Activated CD8-positive, alpha-beta memory T cell treated with anti-CD3 and anti-CD28 coated beads for 48 hours (primary cell): ENCODE measurements at regions not wholly inside any gene's neighbourhood (a gene's known extent, or its start where the extent isn't known, plus 50 kb on each side); places are given as distances from the start of the nearest gene placed in this dataset.
"Not testable (repeated sequence)": the region's sequence is repeated elsewhere in the genome, so short reads cannot be mapped to it uniquely, and the experiment has no call there.

ENCODE experiments used
- DNase-seq, 3 experiments: peaks; one replicate each; pipeline ENCODE4 v3.0.0-alpha.2; 2020; ENCODE audit warnings: low read depth in 2 of 3, low spot score in 2 of 3

DNA sequence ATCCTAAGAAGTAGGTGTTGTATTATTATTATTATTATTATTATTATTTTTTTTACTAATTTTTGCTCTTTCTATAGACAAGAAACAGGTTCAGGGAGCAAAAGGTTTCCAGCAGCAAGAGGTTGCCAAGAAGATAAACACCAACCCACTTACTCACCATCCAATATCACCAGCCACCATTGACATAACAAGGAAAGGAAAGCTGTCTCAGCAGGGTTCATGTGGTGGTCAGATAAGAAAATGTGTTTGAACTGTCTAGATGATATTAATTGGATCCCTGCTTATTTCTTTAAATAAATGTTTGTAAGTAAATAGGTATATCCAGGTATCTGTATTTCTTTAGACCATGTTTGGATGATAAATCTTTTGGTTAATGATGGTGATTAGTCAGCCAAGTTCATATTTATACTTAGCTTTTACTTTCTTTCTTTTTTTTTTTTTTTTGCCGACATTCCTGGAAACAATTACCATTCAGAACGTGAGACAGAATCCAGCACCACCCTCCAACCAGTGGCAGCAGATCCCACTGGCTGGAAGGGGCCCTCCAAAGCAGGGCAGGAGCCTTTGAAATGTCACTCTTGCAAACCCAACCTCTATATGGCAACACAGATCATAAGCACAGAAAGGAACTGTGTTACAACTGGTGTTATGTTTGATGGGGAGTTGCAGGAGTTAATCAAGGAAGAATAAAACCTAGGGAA is 139.2 kb upstream of the ECI2 start:
- no peak for DNase-seq

DNA sequence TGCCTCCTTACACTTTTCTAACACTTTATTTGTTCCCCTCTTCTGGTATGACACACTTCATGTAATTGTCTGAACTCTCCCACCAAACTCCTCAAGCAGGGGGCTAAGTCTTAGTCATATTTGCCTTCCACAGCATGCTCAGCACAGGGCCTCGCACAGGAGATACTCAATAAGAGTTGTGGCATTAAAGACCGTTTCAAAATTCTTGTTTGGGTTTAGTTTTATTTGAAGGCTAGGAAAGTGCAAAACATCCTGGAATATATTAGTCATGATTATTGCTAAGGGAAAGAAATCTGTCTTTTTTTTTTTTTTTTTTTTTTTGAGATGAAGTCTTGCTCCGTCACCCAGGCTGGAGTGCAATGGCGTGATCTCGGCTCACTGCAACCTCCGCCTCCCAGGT is 137.6 kb upstream of the ECI2 start:
- no peak for DNase-seq

DNA sequence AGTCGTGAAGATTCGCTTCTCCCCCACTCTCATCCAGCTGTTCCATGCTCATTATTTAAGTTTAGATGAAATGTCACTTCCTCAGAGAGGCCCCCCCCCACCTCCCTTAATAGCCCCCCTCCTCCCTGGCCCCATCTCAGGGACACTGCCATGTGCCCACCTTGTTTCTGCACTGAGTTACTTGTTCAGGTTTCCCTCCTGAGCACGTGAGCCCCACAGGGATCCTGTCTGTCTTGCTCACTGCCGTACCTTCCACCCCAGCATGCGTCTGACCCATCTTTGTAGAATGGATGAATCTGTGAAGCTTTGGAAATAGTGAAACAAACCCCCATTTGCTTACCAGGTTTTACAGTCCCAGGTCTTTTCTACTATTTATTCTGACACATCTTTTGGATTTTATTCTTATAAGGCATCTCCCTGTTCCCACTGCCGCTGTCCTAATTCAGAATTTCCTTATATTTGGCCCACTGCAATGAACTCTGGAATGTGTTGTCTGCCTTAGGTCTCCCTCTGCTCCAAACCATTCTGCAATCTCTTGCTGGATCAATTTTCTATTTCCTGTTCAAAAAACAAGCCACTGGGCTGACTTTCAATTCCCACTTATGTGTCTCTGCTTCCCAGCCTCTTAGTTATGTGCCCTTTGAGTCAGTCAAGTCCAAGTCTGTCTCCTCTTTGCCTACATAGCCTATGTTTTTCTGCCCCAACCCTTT is 136.5 kb upstream of the ECI2 start:
- DNase-seq, result no peak

DNA sequence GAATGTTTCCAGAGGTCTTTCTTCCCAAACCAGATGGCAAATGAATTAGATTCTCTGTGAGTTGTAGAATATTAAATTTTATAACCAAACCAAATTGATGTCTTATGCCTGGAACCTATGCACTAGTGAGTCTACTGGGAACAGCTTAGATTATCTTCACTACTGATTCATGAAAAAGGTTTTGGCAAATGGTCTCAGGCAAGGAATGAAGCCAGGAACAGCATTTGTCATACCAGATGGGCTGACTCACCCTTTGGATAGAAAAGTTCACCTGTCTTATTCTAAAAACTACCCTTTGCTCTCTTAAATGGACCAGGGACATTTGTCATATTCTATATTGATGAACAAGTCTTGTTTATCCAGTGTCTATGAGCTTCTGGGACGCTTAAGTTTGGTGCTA is 135.4 kb upstream of the ECI2 start:
- DNase-seq, result no peak

DNA sequence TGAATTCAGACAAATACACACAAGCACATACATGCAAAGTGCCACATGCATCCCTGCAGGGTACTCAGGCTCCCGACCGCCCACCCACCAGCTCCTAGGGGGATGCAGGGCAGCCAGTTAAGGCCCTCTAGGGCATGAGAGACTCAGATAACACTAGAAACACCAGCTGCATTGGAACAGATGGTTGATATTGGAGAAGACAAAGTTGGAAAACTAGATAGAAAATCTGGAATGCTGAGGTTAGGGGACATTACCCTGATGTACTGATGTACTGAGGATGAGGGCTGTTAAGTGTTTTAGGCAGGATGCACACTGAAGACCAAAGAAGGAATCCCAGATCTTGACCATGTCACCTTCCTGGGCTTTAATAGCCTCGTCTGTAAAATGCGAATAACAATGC is 134.6 kb upstream of the ECI2 start:
- DNase-seq, result no peak

DNA sequence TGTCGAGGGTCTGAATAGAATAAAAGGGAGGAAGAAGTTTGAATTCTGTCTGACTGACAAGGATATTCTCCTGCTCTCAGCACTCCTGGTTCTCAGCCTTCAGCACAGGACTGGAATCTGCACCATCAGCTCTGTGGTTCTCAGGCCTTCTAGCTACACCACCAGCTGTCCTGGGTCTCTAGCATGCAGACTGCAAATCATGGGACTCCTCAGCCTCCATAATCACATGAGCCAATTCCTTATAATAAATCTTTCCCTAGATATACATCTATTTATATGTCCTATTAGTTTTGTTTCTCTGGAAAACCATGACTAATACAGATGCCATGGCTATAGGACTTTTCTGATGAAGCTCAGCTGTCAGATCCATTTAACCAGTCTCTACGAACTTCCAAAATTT is 132.8 kb upstream of the ECI2 start:
- no peak for DNase-seq

DNA sequence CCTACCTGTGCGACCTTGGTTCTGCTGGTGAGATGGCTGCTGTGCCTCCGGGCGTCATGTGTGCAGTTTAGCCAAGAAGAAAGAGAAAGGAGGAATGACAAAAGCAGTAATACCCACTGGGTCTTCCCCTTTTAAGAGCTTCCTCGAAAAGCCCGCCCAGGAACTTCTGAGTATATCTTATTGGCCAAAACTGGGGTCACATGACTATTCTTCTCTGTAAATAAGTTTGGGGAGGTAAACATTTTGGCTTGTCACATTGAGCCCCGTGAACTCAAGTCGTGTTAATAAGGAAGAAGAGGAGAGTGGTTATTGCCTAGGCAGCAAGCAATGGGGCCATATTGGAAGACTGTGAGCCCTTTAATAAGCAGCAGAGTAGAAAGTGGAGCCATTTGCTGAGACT is 130.4 kb upstream of the ECI2 start:
- DNase-seq, result no peak

DNA sequence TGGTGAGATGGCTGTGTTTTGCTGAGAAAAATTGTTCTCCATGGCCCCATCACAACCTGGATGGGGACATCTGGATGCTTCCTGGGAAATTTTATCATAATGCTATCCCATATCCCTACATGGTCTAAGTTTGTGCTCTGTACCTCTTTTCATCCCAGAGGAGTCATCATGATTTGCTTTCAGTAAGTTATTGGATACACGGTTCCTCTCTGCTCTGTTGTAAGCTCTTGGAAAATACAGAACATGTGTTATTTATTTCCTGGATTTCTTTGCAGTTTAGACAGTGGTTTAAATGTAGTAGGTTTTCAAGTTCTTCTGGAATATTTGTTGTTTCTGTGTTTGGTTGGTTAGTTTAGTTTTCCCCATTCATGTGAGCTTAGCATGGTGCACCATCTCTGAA is 129.2 kb upstream of the ECI2 start:
- no peak for DNase-seq

DNA sequence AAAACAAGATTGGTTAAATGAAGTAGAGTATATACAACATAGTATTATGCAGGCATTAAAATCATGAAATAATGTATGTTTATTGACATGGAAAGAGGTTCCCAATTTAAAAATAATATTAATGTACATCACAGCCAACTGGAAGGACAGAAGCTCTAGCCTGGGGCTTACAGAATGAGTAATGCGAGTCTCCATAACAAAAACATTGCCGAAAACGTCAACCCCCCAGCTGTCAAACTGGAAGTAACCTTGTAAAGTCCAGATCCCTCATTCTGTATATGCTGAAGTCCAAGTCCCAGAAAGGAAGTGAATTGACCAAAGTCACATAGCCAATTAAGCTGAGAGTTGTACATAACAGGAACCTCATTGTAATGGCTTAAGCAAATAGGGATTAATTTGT is 128.7 kb upstream of the ECI2 start:
- no peak for DNase-seq

DNA sequence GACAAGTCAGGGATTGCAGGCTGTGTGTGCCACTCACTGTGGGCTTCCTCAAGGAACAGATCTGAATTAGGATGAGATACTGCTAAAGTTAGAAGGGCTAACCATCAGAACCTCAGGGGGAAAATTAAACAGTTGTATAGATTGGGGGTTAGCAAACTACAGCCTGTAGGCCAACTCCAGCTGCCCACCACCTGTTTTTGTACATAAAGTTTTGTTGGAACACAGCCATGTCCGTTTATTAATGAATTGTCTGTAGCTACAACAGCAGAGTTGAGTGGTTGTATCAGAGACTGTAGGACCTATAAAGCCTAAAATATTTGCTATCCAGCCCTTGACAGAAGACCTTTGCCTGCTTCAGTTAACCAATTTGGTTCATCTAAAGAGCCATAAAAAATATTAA is 127.2 kb upstream of the ECI2 start:
- DNase-seq, result no peak

DNA sequence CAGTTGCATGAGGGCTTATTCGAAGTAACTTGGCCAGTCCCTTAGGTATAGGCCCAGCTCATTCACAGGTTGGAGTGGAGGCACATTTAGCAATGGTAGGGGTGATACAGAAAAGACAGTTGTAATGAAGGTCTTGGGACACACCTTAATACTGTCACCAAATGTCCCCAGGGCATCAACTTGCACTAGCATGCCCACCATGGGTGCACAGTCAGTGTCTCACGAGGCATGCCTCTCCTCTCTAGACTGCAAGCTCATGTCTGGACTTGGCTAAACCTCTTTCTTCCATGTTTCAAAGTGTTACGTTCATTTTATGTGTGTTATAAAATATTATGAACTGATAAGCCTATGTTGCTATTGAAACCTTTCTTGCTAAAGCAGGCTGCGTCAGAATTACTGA is 124.0 kb upstream of the ECI2 start:
- DNase-seq, result no peak

DNA sequence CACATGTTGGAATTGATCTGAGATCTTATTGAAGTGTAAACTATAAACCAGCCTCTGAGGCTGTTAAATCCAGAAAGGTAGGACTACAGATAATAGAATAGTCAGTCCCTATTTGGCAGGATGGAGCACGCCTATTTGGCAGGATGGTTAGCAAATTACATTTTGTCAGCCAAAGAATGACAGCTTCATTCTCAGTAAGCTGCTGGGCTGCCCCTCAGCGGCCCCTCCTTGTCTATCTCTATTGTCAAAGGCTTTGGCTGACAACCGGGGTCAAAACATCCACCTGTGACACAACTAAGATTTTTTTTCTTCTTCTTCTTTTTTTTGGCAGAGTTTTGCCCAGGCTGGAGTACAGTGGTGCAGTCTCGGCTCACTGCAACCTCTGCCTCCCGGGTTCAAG is 123.4 kb upstream of the ECI2 start:
- no peak for DNase-seq

DNA sequence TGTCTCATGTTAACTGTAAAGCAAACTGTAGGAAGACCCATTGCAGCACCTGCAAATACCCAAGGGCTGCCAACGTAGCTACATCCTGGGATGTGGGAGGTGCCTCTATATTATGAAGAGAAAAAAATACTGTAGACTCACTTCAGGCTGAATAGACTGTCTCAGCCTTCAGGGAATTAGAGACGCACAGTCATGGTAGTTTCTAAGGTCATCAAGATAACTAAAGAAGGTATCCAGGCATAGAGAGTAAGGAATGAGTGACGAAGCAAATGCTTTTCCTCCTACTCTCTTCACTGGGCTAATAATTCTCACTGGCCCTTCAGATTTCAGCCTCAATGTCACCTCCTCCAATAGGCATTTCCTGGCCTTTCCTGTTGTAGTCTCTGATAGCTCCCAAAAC is 121.6 kb upstream of the ECI2 start:
- DNase-seq, result no peak

DNA sequence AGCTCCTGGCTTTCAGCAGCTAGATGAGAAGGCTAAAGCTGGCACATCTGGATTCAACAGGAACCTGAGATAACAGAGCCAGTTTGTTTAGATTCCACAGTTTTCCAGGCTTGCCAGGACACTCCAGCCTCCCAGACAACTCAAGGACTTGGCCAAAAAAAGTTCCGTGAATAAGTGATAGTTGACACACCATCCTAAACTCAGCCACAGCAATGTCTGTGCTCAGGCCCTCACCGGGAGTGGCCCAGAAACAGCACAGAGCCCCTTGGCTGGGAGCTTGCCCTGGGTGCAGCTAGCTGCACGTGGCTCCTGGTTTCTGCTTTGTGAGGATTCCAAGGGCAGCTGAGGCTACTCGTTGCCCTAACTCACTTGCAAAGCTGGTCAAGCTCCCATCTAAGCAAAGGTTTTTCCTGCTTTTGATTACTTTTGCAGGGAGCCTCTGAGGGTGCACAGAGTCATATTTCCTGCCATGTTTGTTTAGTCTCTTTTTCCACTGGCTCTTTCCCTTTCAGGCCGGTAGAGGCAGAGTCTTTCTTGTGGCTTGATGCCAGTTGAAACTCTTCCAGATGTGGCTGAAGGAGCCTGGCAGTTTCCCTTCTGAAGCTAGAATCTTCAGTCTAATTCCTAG is 118.3 kb upstream of the ECI2 start:
- DNase-seq, result no peak

DNA sequence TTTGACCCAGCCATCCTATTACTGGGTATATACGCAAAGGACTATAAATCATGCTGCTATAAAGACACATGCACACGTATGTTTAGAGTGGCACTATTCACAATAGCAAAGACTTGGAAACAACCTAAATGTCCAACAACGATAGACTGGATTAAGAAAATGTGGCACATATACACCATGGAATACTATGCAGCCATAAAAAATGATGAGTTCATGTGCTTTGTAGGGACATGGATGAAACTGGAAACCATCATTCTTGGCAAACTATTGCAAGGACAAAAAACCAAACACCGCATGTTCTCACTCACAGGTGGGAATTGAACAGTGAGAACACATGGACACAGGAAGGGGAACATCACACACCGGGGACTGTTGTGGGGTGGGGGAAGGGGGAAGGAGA is 117.1 kb upstream of the ECI2 start:
- not testable (repeated sequence) for DNase-seq

DNA sequence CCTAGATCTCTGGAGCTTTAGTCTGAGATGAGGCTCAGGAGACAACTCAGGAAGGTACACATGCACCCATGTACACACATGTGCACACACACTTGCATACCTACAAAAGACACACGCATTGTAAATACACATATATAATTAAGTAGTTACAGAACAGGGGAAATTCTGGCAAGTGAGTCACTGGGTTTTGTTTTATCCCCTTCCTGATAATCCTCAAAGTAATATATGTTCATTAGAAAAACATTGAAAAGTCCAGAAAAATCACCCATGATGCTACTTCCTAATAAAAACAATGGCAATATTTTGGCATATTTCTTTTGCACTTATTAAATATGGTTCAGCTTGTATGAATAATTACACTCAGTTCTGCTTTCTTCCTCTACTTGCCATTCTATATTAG is 115.3 kb upstream of the ECI2 start:
- DNase-seq, result no peak

DNA sequence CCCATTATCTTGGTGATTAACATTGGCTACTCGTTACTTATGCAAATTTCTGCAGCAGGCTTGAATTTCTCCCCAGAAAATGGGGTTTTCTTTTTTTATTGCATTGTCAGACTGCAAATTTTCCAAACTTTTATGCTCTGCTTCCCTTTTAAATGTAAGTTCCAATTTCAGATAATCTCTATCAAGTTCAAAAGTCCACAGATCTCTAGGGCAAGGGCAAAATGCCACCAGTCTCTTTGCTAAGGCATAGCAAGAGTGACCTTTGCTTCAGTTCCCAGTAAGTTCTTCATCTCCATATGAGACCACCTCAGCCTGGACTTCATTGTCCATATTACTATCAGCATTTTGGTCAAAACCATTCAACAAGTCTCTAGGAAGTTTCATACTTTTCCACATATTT is 108.5 kb upstream of the ECI2 start:
- DNase-seq, result not testable (repeated sequence)

DNA sequence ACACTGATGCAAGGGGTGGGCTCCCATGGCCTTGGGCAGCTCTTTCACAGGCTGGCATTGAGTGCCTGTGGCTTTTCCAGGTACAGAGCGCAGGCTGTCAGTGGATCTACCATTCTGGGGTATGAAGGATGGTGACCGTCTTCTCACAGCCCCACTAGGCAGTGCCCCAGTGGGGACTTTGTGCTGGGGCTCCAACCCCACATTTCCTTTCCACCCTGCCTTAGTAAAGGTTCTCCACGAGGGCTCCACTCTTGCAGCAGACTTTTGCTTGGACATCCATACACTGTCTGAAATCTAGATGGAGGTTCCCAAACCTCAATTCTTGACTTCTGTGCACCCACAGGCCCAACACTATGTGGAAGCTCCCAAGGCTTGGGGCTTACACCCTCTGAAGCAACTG is 107.9 kb upstream of the ECI2 start:
- DNase-seq, result no peak

DNA sequence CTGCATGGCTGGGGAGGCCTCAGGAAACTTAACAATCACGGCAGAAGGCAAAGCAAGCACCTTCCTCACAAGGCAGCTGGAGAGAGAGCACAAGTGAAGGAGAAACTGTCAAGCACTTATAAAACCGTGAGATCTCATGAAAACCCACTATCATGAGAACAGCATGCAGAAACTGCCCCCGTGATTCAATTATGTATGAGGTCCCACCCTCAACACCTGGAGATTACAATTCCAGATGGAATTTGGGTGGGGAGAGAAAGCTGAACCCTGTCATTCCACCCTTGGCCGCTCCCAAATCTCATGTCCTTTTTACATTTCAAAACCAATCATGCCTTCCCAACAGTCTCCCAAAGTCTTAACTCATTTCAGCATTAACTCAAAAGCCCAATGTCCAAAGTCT is 107.2 kb upstream of the ECI2 start:
- no peak for DNase-seq

DNA sequence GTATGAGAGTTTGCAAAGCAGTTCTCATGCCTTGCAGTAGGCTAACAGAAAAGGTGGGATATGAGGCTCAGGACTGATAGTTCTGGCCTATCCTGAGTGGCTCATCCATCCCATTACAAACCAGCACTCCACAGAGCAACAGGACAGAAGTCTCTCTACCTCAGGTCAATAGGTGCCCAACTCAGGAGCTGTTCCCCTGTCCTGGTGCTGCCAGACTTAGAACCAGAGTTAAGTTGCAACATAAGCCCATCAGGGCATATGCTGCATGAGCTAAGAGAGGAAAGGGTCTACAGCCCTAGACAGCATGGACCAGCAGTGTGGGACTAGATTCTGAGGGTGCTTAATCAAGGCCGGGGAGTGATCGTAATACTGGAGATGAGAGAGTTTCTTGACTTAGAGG is 104.8 kb upstream of the ECI2 start:
- DNase-seq, result no peak

DNA sequence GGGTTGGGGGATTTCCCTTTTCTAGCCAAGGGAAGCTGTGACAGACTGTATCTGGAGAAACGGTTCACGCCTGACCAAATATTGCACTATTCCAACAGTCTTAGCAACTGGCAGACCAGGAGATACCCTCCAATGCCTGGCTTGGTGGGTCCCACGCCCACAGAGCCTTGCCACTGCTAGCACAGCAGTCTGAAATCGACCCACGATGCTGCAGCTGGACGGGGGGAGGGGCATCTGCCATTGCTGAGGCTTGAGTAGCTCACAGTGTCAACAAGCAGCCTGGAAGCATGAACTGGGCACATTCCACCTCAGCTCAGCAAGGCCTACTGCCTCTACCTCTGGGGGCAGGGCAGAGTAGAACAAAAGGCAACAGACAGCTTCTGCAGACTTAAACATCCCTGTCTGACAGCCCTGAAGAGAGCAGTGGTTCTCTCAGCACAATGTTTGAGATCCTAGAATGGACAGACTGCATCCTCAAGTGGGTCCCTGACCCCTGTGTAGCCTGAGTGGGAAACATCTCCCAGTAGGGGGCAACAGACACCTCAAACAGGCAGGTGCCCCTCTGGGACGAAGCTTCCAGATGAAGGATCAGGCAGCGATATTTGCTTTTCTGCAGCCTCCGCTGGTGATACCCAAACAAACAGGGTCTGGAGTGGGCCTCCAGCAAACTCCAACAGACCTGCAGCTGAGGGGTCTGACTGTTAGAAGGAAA is 89.9 kb upstream of the ECI2 start:
- no peak for DNase-seq
